A549 (cell line): ENCODE measurements at regions not wholly inside any gene's neighbourhood (a gene's known extent, or its start where the extent isn't known, plus 50 kb on each side); places are given as distances from the start of the nearest gene placed in this dataset.

Experiments used
- ESRRA ChIP-seq: fragments of 150-350 bp; IDR thresholded peaks from 2 replicates; pipeline ENCODE4 v1.6.1; 2014; ENCODE audit warnings: mild to moderate bottlenecking, low read length, borderline replicate concordance
- KDM1A ChIP-seq: fragments of 200-600 bp; sonication (generic); IDR thresholded peaks from 2 replicates; pipeline ENCODE4 v1.6.1; 2016; ENCODE audit warnings: low read depth, mild to moderate bottlenecking
- KDM5A ChIP-seq: fragments of 200-600 bp; sonication (generic); IDR thresholded peaks from 2 replicates; pipeline ENCODE4 v1.6.1; 2016; ENCODE audit warnings: antibody characterized with exemption, mild to moderate bottlenecking
- RCOR1 ChIP-seq: fragments of 150-350 bp; IDR thresholded peaks from 2 replicates; pipeline ENCODE4 v1.6.1; 2014; ENCODE audit warnings: antibody characterized with exemption, low read length, low read depth
- ZC3H11A ChIP-seq: fragments of 450-650 bp; IDR thresholded peaks from 2 replicates; pipeline ENCODE4 v1.6.1; 2014; ENCODE audit warnings: antibody characterized with exemption, mild to moderate bottlenecking
- TF ChIP-seq, protein P1 (sequence below): fragments of 250-450 bp; sonication (Bioruptor Pico); IDR thresholded peaks from 2 replicates; pipeline ENCODE4 v1.5.0; 2021; ENCODE audit warnings: mild to moderate bottlenecking, moderate library complexity, borderline replicate concordance
- TF ChIP-seq, protein P2 (sequence below): fragments of >200 bp; sonication (Bioruptor Twin); formaldehyde crosslinking; IDR thresholded peaks from 3 replicates; pipeline ENCODE4 v1.5.1; 2016

DNA sequence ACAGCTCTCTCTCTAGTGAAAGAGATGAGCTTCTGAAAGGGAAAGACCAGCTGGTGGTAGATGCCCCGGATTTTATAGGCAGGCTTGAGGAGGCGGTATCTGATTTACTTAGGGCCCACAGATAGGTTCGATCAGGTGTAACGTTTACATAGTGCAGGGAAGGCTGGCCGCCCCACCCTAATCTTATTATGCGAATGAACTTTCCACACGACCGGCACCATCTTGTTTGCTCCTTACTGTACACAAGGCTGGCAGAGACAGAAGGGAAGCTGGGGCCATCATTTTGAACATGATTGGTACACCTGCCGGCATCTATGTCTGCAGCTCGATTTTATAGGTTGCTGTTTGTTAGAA, 212.0 kb upstream of the JARID2 start:
- TF ChIP-seq ZC3H11A (no peak), KDM5A (no peak), KDM1A (no peak), ESRRA (no peak), RCOR1 (no peak)
- TF ChIP-seq, protein P1, sequence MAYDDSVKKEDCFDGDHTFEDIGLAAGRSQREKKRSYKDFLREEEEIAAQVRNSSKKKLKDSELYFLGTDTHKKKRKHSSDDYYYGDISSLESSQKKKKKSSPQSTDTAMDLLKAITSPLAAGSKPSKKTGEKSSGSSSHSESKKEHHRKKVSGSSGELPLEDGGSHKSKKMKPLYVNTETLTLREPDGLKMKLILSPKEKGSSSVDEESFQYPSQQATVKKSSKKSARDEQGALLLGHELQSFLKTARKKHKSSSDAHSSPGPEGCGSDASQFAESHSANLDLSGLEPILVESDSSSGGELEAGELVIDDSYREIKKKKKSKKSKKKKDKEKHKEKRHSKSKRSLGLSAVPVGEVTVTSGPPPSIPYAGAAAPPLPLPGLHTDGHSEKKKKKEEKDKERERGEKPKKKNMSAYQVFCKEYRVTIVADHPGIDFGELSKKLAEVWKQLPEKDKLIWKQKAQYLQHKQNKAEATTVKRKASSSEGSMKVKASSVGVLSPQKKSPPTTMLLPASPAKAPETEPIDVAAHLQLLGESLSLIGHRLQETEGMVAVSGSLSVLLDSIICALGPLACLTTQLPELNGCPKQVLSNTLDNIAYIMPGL (CRISPR knock-in tag): no peak
- TF ChIP-seq, protein P2, sequence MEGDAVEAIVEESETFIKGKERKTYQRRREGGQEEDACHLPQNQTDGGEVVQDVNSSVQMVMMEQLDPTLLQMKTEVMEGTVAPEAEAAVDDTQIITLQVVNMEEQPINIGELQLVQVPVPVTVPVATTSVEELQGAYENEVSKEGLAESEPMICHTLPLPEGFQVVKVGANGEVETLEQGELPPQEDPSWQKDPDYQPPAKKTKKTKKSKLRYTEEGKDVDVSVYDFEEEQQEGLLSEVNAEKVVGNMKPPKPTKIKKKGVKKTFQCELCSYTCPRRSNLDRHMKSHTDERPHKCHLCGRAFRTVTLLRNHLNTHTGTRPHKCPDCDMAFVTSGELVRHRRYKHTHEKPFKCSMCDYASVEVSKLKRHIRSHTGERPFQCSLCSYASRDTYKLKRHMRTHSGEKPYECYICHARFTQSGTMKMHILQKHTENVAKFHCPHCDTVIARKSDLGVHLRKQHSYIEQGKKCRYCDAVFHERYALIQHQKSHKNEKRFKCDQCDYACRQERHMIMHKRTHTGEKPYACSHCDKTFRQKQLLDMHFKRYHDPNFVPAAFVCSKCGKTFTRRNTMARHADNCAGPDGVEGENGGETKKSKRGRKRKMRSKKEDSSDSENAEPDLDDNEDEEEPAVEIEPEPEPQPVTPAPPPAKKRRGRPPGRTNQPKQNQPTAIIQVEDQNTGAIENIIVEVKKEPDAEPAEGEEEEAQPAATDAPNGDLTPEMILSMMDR: no peak
